Activated T-helper 1 cell treated with Interleukin-2 at 50 U/mL for 16 hours (primary cell): ENCODE measurements at regions not wholly inside any gene's neighbourhood (a gene's known extent, or its start where the extent isn't known, plus 50 kb on each side); places are given as distances from the start of the nearest gene placed in this dataset.
"Not testable (repeated sequence)": the region's sequence is repeated elsewhere in the genome, so short reads cannot be mapped to it uniquely, and the experiment has no call there.

Experiments
- DNase-seq: peaks from one replicate; pipeline ENCODE4 v3.0.0-alpha.2; 2020; ENCODE audit warnings: low read depth

DNA sequence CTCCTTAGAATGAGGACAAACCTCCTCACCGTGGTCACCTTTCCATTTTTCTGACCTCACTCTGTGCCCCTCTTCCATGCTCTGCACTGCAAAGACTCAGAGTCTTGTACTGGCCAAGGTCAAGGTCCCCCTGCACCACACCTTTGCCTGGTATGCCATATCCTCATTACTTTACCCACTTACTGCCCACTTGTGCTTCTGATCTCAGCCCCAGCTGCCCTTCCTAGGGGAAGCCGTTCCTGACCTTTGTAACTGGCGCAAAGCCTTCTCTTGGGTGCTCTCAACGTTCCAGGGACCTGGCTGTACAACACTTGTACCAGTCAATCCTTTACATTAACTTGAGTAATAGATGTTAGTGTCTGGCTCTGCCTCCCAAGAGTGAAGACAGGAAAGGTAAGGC, 256.0 kb downstream of the SV2B start:
- DNase-seq, result no peak

DNA sequence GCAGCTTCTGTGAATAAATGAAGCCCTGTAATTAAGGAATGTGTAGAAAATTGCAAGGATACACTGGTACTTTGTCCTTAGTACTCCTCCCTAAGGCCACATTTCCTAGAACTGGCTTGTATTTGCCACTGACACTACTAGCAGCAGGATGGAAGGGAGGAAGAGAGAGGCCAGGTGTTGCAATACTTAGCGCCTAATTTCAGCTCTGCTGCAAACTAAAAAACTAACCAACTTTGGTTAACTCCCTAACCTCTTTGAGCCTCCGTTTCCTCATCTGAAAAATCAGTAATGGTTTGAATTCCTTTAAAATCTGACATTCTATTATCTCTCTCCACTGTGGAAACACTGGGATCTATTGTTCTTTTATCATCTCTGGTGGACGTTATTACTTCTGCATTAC, 257.0 kb downstream of the SV2B start:
- no peak for DNase-seq

DNA sequence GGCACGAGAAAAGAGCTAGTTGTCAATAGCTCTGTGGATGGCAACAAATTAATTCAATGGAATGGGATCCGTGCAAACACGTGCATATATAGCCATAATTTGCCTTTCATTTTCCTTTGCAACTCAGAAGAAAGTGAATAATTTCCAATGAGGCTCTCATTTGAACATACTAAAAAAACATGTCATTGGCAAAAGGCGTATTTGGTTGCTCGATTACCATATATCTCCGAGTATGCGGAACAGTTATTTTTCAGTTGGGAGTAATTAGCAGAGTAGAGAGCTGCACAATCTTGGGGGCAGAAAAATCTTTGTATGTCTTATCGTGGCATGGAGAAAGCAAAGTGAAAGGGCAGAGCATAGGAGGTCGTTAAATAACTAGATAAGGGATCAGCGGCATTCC, 257.4 kb downstream of the SV2B start:
- no peak for DNase-seq

DNA sequence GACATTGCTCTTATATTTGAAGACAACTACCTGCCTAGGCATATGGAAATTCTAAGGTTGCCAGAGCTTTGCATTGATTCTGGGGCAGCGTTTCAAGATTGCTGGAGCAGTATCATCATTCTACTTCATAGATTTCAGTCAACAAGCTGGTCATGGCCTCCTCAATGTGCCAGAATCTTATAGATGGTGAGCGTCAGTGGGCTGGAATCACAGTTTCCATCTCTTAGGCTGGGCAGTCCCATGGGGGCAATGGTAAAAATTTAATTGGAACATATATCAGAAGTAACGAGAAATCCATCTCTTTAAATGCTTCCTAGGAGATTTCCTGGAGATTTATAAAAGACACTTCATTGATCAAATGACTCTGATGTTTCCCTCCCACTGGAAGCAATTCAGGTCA, 258.3 kb downstream of the SV2B start:
- DNase-seq, result no peak

DNA sequence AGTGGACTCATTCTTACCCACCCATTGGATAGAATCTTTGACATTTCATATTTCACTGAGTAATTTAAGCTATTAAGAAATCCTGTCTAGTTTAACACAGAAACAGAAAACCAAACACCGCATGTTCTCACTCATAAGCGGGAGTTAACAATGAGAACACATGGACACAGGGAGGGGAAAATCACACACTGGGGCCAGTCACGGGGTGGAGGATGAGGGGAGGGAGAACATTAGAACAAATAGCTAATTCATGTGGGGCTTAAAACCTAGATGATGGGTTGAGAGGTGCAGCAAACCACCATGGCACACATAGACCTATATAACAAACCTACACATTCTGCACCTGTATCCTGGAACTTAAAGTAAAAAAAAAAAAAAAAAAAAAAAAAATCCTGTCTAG, 261.6 kb downstream of the SV2B start:
- DNase-seq, result not testable (repeated sequence)

DNA sequence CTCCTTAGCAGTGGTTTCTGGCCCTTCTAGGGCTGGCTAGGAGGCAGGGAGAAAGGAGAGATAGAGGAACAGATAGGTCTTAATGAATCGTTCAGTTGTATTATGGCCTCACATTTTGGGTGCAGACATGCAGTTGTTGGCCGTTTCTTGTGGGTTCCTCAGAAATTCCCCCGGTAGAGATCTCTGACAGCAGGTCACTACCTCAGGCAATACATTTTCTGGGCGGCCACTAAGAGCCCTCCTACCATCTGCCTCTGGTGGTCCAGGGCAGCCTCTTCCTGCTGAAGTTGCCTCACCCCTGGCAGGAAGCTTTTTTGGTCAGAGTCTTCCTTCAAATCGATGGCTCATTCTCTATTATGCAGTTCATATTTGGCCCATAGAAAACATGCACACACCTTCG, 266.1 kb downstream of the SV2B start:
- no peak for DNase-seq

DNA sequence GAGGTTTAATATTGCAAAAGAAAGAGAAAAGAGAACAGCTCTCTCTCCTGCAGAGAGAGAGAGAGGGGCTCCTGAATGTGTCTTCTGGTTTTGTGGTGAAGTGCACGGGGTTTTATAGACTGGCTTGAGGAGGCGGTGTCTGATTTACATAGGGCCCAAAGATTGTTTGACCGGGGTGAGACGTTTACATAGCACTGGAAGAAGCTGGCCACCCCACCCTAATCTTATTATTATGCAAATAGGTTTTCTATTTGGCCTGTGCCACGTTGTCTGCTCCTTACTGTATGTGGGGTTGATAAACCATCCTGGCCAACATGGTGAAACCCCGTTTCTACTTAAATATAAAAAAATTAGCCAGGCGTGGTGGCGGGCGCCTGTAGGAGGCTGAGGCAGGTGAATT, 268.6 kb downstream of the SV2B start:
- DNase-seq, result no peak

DNA sequence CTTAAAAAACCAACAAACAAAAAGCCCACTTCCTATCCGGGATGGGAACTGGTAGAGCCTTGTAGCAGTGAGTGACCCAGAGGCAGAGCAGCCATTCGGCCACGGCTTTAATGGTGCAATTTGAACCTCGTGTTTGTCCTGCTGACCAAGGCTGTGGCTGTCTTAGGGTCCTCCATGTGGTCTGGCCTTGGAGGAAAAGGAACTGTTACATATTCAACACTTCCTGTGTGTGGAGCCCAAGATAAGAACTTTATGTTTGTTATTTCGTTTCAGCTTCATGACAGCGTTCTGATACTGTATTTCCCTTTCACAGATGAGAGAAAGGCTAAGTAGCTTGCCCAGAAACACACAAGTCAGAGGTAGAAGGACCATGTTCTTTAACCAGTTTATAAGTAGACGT, 269.8 kb downstream of the SV2B start:
- no peak for DNase-seq

DNA sequence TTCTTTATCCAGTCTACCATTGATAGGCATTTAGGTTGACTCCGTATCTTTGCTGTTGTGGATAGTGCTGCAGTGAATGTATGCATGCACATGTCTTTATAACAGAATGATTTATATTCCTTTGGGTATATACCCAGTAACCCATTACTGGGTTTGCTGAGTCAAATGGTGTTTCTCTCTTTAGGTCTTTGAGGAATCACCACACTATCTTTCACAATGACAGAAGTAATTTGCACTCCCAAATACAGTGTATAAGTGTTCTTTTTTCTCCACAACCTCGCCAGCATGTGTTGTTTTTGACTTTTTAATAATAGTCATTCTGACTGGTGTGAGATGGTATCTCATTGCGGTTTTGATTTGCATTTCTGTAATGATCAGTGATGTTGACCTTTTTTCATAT, 271.3 kb downstream of the SV2B start:
- DNase-seq, result not testable (repeated sequence)

DNA sequence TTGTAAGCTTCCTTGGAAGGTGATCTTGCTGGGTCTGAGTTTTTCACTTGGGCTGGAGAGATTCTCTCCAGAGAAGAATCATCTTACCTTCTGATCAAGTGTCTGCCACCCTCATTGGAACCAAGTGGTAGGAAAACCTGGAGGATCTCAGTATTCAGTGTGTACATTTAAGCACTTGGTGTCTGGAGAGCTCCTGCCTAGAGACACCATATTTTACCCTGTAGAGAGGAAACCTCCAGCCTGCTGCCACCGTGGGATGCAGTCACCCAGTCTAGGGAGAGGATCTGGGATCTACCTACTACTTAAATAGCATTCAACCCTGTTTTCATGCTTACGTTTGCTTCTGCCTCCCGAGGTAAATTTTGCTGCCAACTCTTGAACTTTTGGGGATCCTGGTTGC, 274.3 kb downstream of the SV2B start:
- DNase-seq, result no peak

DNA sequence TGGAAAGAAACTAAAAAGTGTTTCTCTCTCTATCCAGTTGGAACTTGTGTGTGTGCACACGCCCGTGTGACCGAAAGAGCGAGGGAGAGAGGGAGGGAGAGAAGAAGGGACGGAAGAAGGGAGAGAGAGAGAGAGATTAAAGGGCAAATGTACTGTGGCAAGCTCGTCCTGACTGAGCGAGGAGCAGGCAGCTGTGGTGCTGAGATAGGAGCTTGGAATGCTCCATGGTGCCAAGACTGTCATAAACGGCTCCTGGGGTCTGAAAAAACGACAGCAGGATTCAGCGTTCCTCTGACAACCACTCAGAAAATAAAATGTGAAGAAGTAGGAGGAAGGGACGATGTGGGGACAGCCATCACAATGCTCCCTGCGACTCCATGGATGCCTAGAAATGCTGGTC, 276.0 kb downstream of the SV2B start:
- no peak for DNase-seq

DNA sequence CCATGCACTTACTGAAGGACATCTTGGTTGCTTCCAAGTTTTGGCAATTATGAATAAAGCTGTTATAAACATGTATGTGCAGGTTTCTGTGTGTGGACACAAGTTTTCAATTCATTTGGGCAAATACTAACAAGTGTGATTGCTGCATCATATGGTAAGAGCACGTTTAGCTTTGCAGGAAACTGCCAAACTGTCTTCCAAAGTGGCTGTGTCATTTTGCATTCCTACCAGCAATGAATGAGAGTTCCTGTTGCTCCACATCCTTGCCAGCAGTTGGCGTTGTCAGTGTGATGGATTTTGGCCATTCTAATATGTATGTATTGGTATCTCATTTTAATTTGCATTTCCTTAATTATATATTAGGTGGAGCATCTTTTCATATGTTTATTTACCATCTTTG, 280.1 kb downstream of the SV2B start:
- no peak for DNase-seq

DNA sequence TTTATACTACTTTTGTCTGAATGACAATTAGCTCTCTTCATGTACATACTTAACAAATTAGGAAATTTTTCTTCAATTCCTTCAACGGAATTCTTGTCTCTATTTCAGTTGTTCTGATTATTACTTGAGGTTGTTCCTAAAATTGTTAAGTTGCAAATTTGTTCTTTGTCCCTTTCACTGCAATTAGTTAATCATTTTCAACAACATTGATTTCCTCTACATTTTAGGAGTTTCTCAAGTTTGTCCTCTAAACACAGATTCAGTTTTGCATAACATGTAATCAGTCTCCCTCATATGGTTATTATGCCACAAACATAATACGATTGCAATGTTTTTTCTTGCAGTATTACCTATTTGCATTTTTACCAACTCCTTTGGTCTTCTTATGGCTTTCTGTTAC, 283.5 kb downstream of the SV2B start:
- no peak for DNase-seq

DNA sequence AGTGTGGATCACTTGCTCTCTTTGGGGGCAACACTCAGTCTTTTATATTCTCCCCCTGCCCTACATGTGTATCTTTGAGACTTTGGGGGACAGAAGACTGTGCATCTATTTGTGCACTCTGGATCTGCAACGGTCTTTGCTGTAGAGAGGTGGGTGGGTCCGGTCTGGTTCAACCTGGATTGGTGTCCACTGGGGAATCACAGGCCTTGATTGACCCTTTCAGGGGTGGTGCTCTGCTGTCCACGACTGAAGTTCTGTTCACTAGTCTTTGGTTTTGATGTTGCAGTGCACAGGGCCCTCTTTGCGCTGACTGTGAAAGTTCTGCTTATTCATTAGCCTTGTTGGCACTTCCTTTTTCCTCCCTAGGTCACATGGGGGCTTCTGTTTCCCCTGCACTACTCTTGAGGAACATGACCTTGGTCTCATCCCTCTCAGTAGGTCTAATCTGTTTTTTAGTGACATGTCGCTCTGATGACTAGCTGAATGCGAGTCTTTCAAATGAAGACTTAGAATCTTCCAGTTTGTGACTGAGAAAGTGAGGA, 284.2 kb downstream of the SV2B start:
- DNase-seq, result no peak

DNA sequence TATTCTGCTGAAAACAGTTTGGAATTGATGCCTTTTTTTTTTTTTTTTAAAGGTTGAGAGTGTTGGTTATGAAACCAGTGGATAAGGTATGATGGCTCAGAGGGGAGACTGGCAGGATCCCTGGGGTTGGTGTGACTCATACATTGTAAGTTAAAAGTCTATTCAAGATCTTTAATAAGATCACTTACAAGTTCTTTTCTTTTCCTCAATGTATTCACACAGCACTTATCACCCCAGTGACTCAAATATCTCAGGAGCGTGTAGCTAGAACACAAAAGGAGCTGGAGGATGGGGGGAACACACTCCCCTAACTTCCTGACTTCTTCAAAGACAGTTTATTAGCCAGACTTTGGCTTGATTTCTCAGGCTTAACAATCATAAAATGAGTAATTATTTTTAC, 285.3 kb downstream of the SV2B start:
- no peak for DNase-seq

DNA sequence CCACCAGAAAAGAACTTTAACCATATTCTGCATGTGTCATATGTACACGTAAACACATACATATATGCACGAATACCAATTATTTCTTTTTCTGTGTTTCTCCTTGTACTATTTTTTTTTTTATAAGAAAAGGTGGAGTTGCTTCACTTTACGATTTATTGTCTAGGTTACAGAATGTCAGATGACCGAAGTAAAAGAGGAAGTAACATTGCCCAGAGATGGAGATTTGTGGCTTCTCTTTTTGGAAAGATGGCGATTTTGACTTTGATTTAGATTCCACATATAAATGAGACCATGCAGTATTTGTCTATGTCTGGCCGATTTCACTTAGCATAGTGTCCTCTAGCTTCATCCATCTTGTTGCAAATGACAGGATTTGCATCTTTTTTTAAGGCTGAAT, 293.1 kb downstream of the SV2B start:
- DNase-seq, result no peak

DNA sequence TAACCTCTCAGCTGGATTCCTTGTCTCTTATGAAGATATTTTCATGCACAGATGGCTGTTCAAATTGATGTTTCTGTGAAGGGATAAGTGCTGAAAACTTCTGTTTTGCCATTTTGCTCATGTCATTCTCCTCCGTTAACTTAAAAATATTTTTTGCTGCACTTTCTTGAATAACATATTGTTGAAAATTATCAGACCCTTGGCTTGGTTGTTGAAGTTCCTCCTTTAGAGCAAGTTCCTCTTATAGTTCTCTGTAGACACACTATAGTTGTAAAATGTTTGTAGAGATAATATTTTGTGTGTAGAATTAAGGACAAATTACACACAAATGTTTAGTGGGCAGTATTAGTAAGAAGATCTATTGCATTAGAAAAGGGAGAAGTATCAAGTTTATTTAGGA, 300.4 kb downstream of the SV2B start:
- DNase-seq, result no peak

DNA sequence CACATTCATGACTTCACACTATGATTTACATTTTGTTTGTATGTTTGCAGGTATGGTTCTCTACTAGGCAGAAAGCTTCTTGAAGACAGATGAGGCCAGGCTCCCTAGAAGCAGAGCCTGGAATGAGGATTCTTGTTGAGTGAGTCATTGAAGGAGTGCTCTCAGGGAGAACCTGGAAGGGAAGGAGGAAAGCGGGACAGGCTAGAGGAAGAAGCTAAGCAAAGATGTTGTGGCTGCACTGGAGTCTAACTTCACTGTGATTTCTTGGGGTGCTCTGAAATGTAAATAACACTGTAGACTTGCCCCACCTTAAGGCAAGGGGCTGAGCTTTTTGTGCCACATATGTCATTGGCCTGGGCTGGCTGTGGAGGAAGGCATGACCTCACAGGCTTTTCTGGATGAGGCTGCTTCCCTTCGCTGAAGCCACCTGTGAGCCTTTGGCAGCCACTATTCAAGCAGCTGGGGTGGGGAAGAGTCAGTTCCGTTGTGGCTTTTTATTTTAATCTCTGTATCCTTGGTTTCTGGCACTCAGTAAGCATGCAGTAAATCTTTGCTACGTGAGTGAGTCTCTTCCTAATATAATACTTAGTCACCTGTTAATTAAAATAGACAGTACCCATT, 307.3 kb downstream of the SV2B start:
- no peak for DNase-seq

DNA sequence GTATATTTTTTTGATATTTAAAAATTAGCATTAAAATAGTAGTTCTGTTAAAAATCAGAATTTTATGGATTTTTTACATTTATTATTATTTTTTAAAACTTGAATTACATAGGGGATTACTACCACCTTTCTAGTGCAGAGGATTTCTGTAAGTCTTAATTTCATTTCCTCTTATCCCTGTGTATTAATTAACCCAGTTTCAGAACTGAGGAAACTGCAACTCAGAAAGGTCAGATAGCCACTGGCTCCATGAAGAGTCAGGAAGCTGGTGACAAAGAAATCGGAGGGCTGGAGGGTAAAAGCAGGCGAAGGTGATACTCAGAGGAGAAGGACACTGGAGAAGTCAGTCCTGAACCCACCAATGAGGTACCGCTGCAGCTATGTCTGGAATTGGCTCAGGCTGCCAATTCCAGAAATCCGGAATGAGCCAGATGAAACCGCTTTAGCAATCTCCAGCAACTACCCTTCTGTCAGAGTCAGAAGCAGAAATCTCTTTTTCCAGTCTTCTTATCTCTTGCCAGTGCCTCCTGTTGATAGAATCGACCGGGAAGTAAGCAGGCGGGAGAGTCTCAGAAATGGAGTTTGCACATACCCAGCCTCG, 308.5 kb downstream of the SV2B start:
- DNase-seq, result no peak

DNA sequence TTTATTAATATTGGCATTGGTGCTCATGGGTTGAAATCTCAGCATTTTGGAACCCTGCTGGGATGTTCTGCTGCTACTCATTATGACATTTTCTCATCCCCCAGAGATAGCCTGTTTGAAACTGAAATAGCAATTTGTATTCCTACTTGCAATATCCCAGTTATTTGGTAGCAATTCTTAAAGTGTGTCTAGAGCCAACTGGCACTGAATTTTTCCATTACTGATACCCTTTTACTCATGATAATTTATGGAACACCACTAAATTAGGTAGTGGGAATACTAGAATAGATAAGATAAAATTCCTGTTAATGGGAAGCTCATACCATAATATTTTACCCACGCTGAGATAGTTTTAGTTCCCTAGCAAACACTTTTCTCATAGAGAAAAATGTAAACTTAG, 309.3 kb downstream of the SV2B start:
- DNase-seq, result no peak

DNA sequence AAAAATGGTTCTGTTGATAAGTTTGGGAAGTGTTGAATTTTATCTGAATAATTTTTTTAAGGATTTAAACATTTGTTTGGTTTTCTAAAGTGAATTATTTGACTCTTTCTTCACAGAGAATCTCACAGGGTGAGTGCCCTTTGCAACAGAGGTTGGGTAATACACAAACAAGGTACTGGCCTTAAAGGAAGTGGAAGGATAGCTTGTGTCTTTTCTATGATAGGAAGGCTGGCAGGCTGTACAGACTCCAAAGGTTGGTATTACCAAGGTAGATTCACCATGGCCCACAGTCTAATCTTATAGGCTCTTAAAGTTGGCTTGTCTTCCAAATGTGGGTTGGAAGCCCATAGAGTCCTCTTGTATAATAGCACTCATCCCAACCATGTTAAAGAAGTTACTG, 311.5 kb downstream of the SV2B start:
- no peak for DNase-seq

DNA sequence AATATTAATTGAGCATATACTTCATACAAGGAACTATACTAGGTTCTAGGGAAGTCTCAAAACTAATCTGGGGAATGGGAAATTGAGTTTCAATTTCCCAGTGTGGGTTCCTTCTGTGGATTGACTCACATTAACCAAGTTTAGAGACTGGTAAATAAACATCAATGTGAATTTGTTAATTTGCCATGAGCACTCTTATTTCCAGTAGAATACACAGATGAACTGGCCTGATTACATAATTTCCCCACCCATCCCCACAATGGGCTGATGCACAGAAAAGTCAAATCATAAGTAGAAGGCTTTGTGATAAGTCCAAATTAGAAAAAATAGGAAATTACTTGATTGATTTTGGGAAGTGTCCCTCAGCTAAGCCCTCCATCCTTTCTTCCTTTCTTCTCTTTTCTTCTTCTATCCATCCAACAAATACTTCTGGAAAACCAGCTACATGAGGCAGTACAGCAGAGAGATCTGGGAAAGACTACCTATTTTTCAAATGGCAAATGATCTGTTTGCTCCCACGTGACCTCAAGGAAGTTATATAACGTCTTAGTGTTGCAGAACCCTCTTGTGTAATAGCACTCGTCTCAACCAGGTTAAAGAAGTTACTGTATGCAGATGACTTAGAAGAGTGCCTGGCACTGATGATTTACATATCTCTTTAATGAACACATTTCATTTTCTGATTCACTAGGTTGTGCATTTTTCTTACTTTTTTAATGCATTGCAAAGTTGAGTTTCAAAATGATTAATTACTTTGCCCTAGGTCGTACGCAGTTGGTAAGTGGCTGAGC, 312.3 kb downstream of the SV2B start:
- no peak for DNase-seq

DNA sequence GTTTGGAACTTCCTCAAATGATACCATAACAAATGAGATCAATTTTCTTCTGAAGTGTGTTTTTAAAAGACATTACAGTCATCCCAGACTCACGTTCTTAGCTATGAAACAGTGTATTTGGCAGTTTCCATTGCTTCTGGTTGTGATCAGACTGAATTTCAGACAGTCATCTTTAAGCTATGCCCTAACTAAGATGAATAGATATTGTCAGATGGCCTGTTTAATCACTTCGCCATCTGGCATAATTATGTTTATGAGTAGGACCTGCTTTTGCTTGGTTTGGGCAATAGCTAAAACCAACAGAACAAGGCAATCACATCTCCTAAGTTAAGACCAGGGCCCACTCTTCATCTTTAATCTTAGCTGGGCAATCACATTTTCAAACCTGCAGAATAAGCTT, 313.1 kb downstream of the SV2B start:
- no peak for DNase-seq
